GM10266 (cell line): ENCODE measurements at regions not wholly inside any gene's neighbourhood (a gene's known extent, or its start where the extent isn't known, plus 50 kb on each side); places are given as distances from the start of the nearest gene placed in this dataset.

Source experiments
- DNase-seq: peaks from one replicate; pipeline ENCODE4 v3.0.0; 2012; ENCODE audit errors: extremely low spot score
- CTCF ChIP-seq: IDR thresholded peaks from 2 replicates; pipeline ENCODE4 v1.5.1; 2012; ENCODE audit warnings: mild to moderate bottlenecking, low read depth; ENCODE audit not compliant: control insufficient read depth, insufficient read depth; ENCODE audit errors: missing control alignments

GRCh38 chr12:84624601-84625000 is 288.0 kb downstream of the SLC6A15 start:
- no peak for TF ChIP-seq CTCF
- DNase-seq = no peak

GRCh38 chr12:84619053-84619571 is 293.5 kb downstream of the SLC6A15 start:
- no peak for DNase-seq
- no peak for TF ChIP-seq CTCF

GRCh38 chr12:84607170-84607819 is 305.3 kb downstream of the SLC6A15 start:
- no peak for DNase-seq
- no peak for TF ChIP-seq CTCF

DNA sequence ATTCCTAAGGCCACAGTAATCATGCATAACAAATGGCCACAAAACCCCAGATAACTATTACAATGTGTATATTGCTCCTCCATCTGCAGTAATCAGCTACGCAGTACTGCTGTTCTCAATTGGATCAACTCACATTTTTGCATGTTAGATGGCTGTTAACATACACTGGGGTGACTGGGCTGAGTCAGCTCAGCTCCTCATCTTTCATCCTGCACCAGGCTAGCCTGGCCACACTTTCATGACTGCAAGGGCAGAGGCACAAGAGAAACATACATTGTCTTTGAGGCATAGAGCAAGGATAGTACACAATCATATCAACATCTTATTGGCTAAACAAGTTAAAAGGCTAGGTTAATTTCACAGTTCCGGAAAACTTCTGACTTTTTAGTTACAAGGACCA is 306.6 kb downstream of the SLC6A15 start:
- TF ChIP-seq CTCF = no peak
- DNase-seq = no peak

DNA sequence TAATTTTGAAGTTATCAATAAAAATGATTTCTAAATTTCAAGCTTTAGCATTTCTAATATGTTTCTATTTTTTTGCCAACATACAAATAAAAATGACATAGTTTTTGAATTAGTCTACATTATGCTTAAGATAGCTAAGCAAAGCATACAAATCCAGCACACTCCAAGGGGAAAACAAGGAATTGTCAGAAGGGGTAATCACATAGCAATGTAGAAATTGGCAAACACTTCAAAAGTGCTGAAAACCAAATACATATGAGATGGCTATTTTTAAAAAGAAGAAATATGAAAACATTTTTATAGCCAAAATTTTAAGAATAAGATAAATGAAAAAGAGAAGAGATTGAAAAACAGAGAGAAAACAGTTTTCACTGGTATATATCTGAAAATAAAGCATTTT is 308.0 kb downstream of the SLC6A15 start:
- TF ChIP-seq CTCF = no peak
- DNase-seq = no peak

DNA sequence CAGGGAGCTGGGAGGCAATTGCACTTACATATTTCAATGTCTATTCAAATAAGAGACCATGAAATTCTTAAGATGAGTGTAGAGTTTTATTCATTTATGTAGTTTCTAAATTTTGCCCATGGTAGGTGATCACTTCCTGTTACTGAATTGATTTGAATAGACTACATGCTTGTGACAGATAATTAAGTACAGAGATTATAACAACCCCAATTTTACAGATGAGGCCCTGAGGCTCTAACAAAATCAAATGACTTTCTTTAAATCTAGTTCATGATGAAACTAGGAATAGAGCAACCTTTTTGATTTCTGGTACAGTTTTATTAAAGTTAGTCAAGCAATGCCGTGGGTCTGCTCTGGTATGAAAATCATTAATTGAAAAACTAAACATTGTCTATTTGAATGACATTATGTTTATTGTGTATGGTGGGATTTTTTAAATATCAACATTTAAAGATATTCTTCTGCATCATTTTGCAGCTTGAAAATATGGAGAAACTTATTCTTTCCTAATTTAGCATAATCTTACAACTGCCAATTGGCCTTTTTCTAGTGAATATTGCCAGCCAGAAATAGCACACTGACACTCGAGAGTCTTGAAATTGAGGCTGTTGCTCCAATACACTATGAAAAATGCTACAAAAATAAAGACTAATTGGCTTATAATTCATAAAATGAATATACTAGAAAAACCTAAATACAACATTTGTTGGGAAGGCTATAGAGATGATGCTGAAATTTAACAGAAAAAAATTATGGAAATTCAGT is 308.9 kb downstream of the SLC6A15 start:
- no peak for DNase-seq
- no peak for TF ChIP-seq CTCF

DNA sequence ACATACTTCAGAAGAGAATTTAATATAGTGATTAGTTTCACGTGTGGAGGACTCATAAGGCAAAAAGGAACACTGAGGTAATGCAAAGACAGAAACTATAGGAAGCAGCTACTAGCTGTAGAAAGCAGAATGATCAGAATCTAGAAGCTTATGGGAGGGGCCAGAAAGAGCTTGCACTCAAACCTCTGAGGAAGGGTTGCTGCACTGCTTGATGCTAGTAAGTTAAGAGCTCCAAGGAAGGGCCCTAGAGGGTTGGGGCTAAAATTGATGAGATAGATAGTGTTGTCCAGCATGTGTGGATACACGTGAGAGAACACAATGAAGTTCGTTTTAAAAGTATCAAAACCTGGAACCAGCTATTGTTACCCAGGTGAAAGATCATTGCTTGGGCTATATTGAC is 311.1 kb downstream of the SLC6A15 start:
- no peak for DNase-seq
- no peak for TF ChIP-seq CTCF
